ENCODE measurements at regions not wholly inside any gene's neighbourhood (a gene's known extent, or its start where the extent isn't known, plus 50 kb on each side); places are given as distances from the start of the nearest gene placed in this dataset.

DNA sequence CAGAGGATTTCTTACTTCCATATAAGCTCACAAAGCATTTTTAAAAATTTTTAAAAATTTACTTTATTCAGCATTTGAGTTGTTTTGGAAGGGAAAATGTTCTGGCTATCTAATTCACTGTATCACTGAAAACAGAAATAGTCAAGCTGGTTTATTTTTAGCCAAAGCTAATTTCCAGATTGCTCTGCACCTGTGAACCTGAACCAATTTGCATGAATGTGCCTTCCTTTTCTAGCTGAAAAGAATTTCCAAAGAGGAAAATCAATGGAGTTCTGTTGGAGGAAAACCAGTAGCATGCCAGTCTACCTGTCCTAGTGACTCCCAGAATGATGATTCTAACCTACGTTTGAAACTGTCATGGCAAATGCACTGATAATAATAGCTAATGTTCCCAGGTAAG lies 134.2 kb upstream of the LIPC start:
- Histone ChIP-seq H3K27ac (no peak overlapping the region), H3K36me3 (no peaks in the 10 kb centered on the region), H3K4me3 (no peak overlapping the region), H3K4me1 (no peaks in the 10 kb centered on the region), H3K9me3 (peaks cover 0 to 2% of the 10 kb centered on the region in 2 donors), H3K27me3 (no peaks in the 10 kb centered on the region)
- no peak for DNase-seq (ENCODE audit: low spot score in 2 of 2)
- intact Hi-C loops (cut with DNase I; ENCODE audit: low total_unique reads) = no loop called here
- TF ChIP-seq POLR2AphosphoS5 (IDR thresholded peaks at IDR 0.05) = no peak
- TF ChIP-seq POLR2A (IDR thresholded peaks at IDR 0.05) = no peak
- TF ChIP-seq, protein P1, sequence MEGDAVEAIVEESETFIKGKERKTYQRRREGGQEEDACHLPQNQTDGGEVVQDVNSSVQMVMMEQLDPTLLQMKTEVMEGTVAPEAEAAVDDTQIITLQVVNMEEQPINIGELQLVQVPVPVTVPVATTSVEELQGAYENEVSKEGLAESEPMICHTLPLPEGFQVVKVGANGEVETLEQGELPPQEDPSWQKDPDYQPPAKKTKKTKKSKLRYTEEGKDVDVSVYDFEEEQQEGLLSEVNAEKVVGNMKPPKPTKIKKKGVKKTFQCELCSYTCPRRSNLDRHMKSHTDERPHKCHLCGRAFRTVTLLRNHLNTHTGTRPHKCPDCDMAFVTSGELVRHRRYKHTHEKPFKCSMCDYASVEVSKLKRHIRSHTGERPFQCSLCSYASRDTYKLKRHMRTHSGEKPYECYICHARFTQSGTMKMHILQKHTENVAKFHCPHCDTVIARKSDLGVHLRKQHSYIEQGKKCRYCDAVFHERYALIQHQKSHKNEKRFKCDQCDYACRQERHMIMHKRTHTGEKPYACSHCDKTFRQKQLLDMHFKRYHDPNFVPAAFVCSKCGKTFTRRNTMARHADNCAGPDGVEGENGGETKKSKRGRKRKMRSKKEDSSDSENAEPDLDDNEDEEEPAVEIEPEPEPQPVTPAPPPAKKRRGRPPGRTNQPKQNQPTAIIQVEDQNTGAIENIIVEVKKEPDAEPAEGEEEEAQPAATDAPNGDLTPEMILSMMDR (IDR thresholded peaks at IDR 0.05) = no peak

DNA sequence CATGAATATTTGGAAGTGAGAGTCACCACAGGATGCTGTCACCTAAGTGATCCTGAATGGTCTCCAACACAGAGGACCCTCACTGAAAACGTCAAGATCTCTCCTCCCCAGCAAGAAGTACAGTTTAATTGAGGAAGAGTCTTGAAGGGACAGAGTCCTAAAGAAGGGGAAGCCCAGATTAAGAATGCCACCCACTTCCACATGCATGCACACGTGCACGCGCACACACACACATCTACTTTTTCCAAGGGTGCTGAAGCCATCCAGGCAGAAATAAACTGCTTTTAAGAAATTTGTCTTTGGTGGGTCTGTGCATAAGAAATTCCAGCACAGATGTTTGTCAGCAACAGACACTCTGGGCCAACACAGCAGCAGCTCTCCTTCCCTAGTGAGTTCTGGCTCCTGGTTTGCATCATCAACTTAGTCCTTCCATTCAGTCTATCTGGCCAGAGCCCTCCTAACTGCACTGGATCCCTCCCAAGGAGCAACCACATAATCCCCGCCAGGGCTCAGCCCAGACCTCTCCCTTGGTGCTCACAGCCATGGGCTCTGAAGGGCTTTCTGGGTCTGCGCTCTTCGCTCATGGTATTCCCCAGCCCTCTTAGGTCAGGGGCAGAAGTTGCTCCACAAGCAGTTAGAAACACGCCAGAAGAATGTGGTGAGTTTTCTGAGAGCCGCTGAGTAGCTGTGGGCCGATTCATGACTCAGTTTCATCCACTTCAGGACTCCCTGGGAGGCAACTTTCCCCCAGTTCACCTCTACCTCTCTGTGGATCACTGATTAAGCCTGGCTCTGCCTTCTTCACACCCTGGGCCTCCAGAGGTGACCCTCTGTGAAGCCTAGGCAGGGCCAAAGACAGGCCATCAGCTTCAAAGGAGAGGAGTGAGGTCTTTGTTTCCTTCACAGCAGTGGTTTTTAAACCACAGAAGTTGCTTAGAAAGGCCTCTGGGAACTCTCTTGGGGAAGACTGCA lies 132.6 kb upstream of the LIPC start:
- DNase-seq (ENCODE audit: low spot score in 2 of 2) = no peak
- Histone ChIP-seq H3K27ac (no peak overlapping the region), H3K9me3 (no peaks in the 10 kb centered on the region), H3K27me3 (no peaks in the 10 kb centered on the region), H3K36me3 (no peaks in the 10 kb centered on the region), H3K4me3 (no peak overlapping the region), H3K4me1 (no peaks in the 10 kb centered on the region)
- TF ChIP-seq POLR2A (IDR thresholded peaks at IDR 0.05) (no peak), POLR2AphosphoS5 (IDR thresholded peaks at IDR 0.05) (no peak)
- TF ChIP-seq, protein P1 (IDR thresholded peaks at IDR 0.05) = no peak
- intact Hi-C loops (cut with DNase I; ENCODE audit: low total_unique reads) = no loop called here

DNA sequence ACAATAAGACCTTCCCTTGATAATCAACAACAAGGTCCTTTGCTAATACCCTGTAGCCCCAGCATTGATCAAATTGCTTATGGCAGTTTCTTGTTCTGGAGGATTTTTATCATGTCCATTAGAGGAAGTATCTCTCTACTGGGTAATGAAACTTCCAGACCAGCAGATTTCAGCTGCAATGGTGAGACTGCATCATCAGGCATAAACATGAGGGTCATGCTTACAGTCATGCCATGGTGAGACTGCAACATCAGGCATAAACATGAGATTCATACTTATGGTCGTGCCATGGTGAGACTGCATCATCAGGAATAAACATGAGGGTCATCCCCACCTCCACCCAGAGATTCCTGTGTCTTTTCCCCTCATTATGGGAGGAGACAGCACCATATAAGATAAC lies 129.0 kb upstream of the LIPC start:
- H3K9me3 ChIP-seq = no peaks in the 10 kb centered on the region
- no peak for DNase-seq (ENCODE audit: low spot score in 2 of 2)
- no peaks in the 10 kb centered on the region for H3K36me3 ChIP-seq
- H3K4me3 ChIP-seq = no peak overlapping the region
- no peak overlapping the region for H3K27ac ChIP-seq
- no peaks in the 10 kb centered on the region for H3K4me1 ChIP-seq
- TF ChIP-seq, protein P1 (IDR thresholded peaks at IDR 0.05) = no peak
- TF ChIP-seq POLR2A (IDR thresholded peaks at IDR 0.05) (no peak), POLR2AphosphoS5 (IDR thresholded peaks at IDR 0.05) (no peak)
- no peaks in the 10 kb centered on the region for H3K27me3 ChIP-seq
- intact Hi-C loops (cut with DNase I; ENCODE audit: low total_unique reads) = no loop called here

DNA sequence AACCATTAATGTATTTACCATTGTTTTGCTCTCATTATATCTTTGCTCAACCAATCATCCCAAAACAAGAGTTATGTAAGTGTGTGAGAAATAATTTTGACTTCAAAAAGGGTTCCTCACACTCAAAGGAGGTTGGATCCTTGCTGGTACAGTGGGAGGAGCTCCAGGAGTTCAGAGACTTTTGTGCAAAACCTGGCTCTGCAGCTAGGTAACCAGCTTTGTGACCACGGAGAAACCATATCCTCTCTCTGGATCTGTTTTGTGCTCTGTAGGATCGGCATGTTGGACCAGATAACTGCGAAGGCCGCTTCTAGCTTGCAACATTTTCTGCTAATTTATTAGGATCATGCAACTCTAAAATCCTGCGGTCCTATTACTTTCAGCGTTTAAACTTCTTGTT lies 128.6 kb upstream of the LIPC start:
- Histone ChIP-seq H3K27ac (no peak overlapping the region), H3K36me3 (no peaks in the 10 kb centered on the region), H3K4me1 (no peaks in the 10 kb centered on the region), H3K4me3 (no peak overlapping the region), H3K9me3 (no peaks in the 10 kb centered on the region), H3K27me3 (no peaks in the 10 kb centered on the region)
- DNase-seq (ENCODE audit: low spot score in 2 of 2) = no peak
- TF ChIP-seq POLR2AphosphoS5 (IDR thresholded peaks at IDR 0.05) = no peak
- TF ChIP-seq POLR2A (IDR thresholded peaks at IDR 0.05) = no peak
- intact Hi-C loops (cut with DNase I; ENCODE audit: low total_unique reads) = no loop called here

GRCh38 chr15:58306591-58307312 lies 125.0 kb upstream of the LIPC start:
- Histone ChIP-seq H3K4me3 (no peak overlapping the region), H3K27ac (peak overlapping the region; percentile 4 to 20), H3K9me3 (no peaks in the 10 kb centered on the region), H3K27me3 (no peaks in the 10 kb centered on the region), H3K36me3 (no peaks in the 10 kb centered on the region), H3K4me1 (no peaks in the 10 kb centered on the region)
- DNase-seq (ENCODE audit: low spot score in 2 of 2) = no peak
- TF ChIP-seq POLR2A (IDR thresholded peaks at IDR 0.05) (no peak), POLR2AphosphoS5 (IDR thresholded peaks at IDR 0.05) (no peak)
- TF ChIP-seq, protein P1 (IDR thresholded peaks at IDR 0.05) = no peak
- intact Hi-C loops (cut with DNase I; ENCODE audit: low total_unique reads) = no loop called here

All from breast epithelium (tissue), 4 donors.